Cardiac fibroblast (primary cell): ENCODE measurements at regions not wholly inside any gene's neighbourhood (a gene's known extent, or its start where the extent isn't known, plus 50 kb on each side); places are given as distances from the start of the nearest gene placed in this dataset.

Experiments
- DNase-seq, 2 donors: peaks; one replicate each; pipeline versions ENCODE4 v3.0.0 to v3.0.0-alpha.2; 2010; ENCODE audit warnings: low read depth in 2 of 2
- H3K4me3 ChIP-seq, 2 donors: replicated peaks in 1 of 2; 1 replicate in 1 of 2; 2 replicates in 1 of 2; pipeline ENCODE4 v1.5.1; 2011; ENCODE audit warnings: low read depth in 2 of 2, low read length in 2 of 2, mild to moderate bottlenecking in 2 of 2, moderate library complexity in 1 of 2
- CTCF ChIP-seq: IDR thresholded peaks from one replicate; pipeline ENCODE4 v1.5.1; 2011; ENCODE audit warnings: low read depth, mild to moderate bottlenecking, low read length, inconsistent platforms

- H3K4me3 ChIP-seq, result no peak overlapping the region
- TF ChIP-seq CTCF, result no peak
- peak in 1 of 2 donors; percentile 40 for DNase-seq
These were observed 125.8 kb downstream of the SMIM20 start for GRCh38 chr4:26039639-26040359.

- no peak for TF ChIP-seq CTCF
- no peak for DNase-seq
- H3K4me3 ChIP-seq, result no peak overlapping the region
These were observed 130.5 kb downstream of the SMIM20 start for GRCh38 chr4:26044524-26044923.

- TF ChIP-seq CTCF, result no peak
- DNase-seq, result no peak
- H3K4me3 ChIP-seq, result no peak overlapping the region
These were observed 131.0 kb downstream of the SMIM20 start for GRCh38 chr4:26044983-26045382.

- no peak overlapping the region for H3K4me3 ChIP-seq
- no peak for TF ChIP-seq CTCF
- DNase-seq, result no peak
These were observed 133.8 kb downstream of the SMIM20 start for GRCh38 chr4:26047795-26048194.

- no peak for TF ChIP-seq CTCF
- H3K4me3 ChIP-seq, result no peak overlapping the region
- peak; percentile 91 to 95 for DNase-seq
These were observed 134.4 kb downstream of the SMIM20 start for GRCh38 chr4:26048378-26048882.

- H3K4me3 ChIP-seq, result no peak overlapping the region
- no peak for TF ChIP-seq CTCF
- DNase-seq, result peak in 1 of 2 donors; percentile 53
These were observed 134.9 kb downstream of the SMIM20 start for GRCh38 chr4:26048950-26049349.
